ENCODE measurements at regions not wholly inside any gene's neighbourhood (a gene's known extent, or its start where the extent isn't known, plus 50 kb on each side); places are given as distances from the start of the nearest gene placed in this dataset.

- intact Hi-C loops (cut with micrococcal nuclease; ENCODE audit: unreplicated experiment), result loop anchor here (5.0 kb wide), 2 partner anchors 303 to 358 kb away; no protein-coding TSS in a partner anchor
- Histone ChIP-seq H3K4me2 (ENCODE audit: low read depth, low read length) (no peak overlapping the region), H3K27ac (ENCODE audit: extremely low read length, insufficient read depth, low read length) (no peak overlapping the region), H3K4me1 (ENCODE audit: insufficient read depth, low read length) (no peaks in the 10 kb centered on the region), H3K9me3 (ENCODE audit: low read length) (no peaks in the 10 kb centered on the region), H2AFZ (ENCODE audit: low read length) (no peak overlapping the region), H3K4me3 (replicated peaks in 1 of 3; ENCODE audit: insufficient read depth in 1 of 3, low read depth in 2 of 3, low read length in 3 of 3) (no peak overlapping the region), H3K36me3 (replicated peaks in 1 of 2; ENCODE audit: control insufficient read depth in 1 of 2, insufficient read depth in 2 of 2, low read length in 2 of 2) (no peaks in the 10 kb centered on the region), H3K79me2 (ENCODE audit: insufficient read depth, low read length) (no peaks in the 10 kb centered on the region), H4K20me1 (ENCODE audit: insufficient read depth, low read length) (no peaks in the 10 kb centered on the region), H3K27me3 (ENCODE audit: control insufficient read depth in 1 of 2, insufficient read depth in 2 of 2, low read length in 2 of 2) (peaks cover 3 to 29% of the 10 kb centered on the region in 2 experiments; a peak in 4 of 5 replicates), H3K9ac (ENCODE audit: insufficient read depth, low read depth, low read length) (no peak overlapping the region)
- WGBS (ENCODE audit: low lambda C conversion rate), result 23% methylated on average over 5 of the region's 5 CpGs
- BruUV-seq (replicated peaks), result no TSS peak
- TF ChIP-seq KLF13 (CRISPR knock-in tag; IDR thresholded peaks at IDR 0.05) (no peak), ATF3 (CRISPR knock-in tag; IDR thresholded peaks at IDR 0.05) (no peak), CHD2 (IDR thresholded peaks at IDR 0.05; ENCODE audit: low read depth, low read length) (no peak), ZBTB42 (CRISPR knock-in tag; IDR thresholded peaks at IDR 0.05) (no peak), ZKSCAN8 (CRISPR knock-in tag; IDR thresholded peaks at IDR 0.05; ENCODE audit: borderline replicate concordance) (no peak), ATRX (CRISPR knock-in tag; IDR thresholded peaks at IDR 0.05; ENCODE audit: borderline replicate concordance) (no peak), ZNF142 (CRISPR knock-in tag; IDR thresholded peaks at IDR 0.05) (no peak), TEAD2 (CRISPR knock-in tag; IDR thresholded peaks at IDR 0.05) (no peak)
- ChIA-PET POLR2A (no interaction called here), CTCF (ENCODE audit: low intra/inter-chr PET ratio, low total read pairs) (interaction anchor here (3.0 kb wide), 1 partner anchor 526 kb away, joined by 22 read pairs; no protein-coding TSS in a partner anchor)
- no peak for ATAC-seq
- no peak for FAIRE-seq
- in situ Hi-C loops (cut with HindIII; ENCODE audit: extremely low pct_ligation_motif_present, low pct_unique_long_range_greater_than_20kb), result loop anchor here (10.0 to 25.0 kb wide), 2 partner anchors 310 to 518 kb away; partner anchors contain the start of gene SDK2
- no peak for DNase-seq (ENCODE audit: low spot score)
These were observed 248.5 kb upstream of the RPL38 start for GRCh38 chr17:73954951-73955350.

Measured in HepG2 (cell line).